ENCODE measurements at regions not wholly inside any gene's neighbourhood (a gene's known extent, or its start where the extent isn't known, plus 50 kb on each side); places are given as distances from the start of the nearest gene placed in this dataset.

- no peak overlapping the region for H3K9ac ChIP-seq (ENCODE audit: insufficient read depth in 1 of 2, low read depth in 2 of 2, low read length in 2 of 2)
- ATAC-seq (no peak), DNase-seq (ENCODE audit: extremely low read depth in 1 of 4, low spot score in 3 of 4) (no peak), FAIRE-seq (no peak)
- POLR2A ChIA-PET: no interaction called here
- H3K9me1 ChIP-seq (ENCODE audit: control insufficient read depth, insufficient read depth, low read length): no peaks in the 10 kb centered on the region
- WGBS (ENCODE audit: insufficient coverage, low coverage, missing lambda C conversion rate): 2% methylated on average over 11 of the region's 11 CpGs
- TF ChIP-seq NUFIP1 (IDR thresholded peaks at IDR 0.05; ENCODE audit: partially characterized antibody): no peak
- TF ChIP-seq BRF2 (IDR thresholded peaks at IDR 0.05; ENCODE audit: borderline replicate concordance, insufficient read depth, insufficient read length): no peak
- no peak for TF ChIP-seq SFPQ (IDR thresholded peaks at IDR 0.05; ENCODE audit: low read depth, low read length)
- no peak for TF ChIP-seq POLR3A (IDR thresholded peaks at IDR 0.05; ENCODE audit: borderline replicate concordance, extremely low read depth, insufficient read depth, insufficient read length)
- TF ChIP-seq ZZZ3 (IDR thresholded peaks at IDR 0.05): no peak
- TF ChIP-seq ETS1 (conservative IDR thresholded peaks at IDR 0.05; ENCODE audit: control insufficient read depth, low read depth, low read length): no peak
- no peak for TF ChIP-seq ARID2 (IDR thresholded peaks at IDR 0.05)
- TF ChIP-seq TBP (optimal IDR thresholded peaks at IDR 0.05; ENCODE audit: low read depth, low read length): no peak
- no peak for TF ChIP-seq MXD1 (CRISPR knock-in tag; IDR thresholded peaks at IDR 0.05; ENCODE audit: borderline replicate concordance, poor library complexity, severe bottlenecking)
- TF ChIP-seq ZC3H4 (CRISPR knock-in tag; IDR thresholded peaks at IDR 0.05; ENCODE audit: borderline replicate concordance): no peak
- no peak for TF ChIP-seq HNRNPUL1 (IDR thresholded peaks at IDR 0.05; ENCODE audit: low read length)
- no peak for TF ChIP-seq MTA2 (IDR thresholded peaks at IDR 0.05; ENCODE audit: low read depth)
- TF ChIP-seq ILK (tag; IDR thresholded peaks at IDR 0.05; ENCODE audit: borderline replicate concordance, low read depth): no peak
- TF ChIP-seq GTF2F1 (IDR thresholded peaks at IDR 0.05; ENCODE audit: low read depth, low read length): no peak
- no peak for TF ChIP-seq DLX4 (CRISPR knock-in tag; IDR thresholded peaks at IDR 0.05)
- no peak for TF ChIP-seq HDAC2 (IDR thresholded peaks at IDR 0.05)
- no peak for TF ChIP-seq ZNF282 (CRISPR knock-in tag; IDR thresholded peaks at IDR 0.05)
- BruUV-seq (replicated peaks): no TSS peak
- no peak overlapping the region for H3K4me3 ChIP-seq
- no peaks in the 10 kb centered on the region for H4K20me1 ChIP-seq (replicated peaks; ENCODE audit: control insufficient read depth, insufficient read depth, low read length)
- H3K27me3 ChIP-seq (ENCODE audit: control insufficient read depth in 2 of 2, insufficient read depth in 2 of 2, low read length in 2 of 2): peaks cover 31 to 52% of the 10 kb centered on the region in 2 experiments; a peak in 4 of 5 replicates
- H3K79me2 ChIP-seq (ENCODE audit: control insufficient read depth, insufficient read depth, low read length): no peaks in the 10 kb centered on the region
- H2AFZ ChIP-seq (ENCODE audit: low read depth, low read length): no peak overlapping the region
- intact Hi-C loops (cut with micrococcal nuclease) (no loop called here), in situ Hi-C loops (cut with MboI) (no loop called here)
- H3K4me1 ChIP-seq (replicated peaks in 1 of 2; ENCODE audit: control insufficient read depth in 2 of 2, insufficient read depth in 2 of 2, low read length in 2 of 2): no peaks in the 10 kb centered on the region; a peak in 1 of 5 replicates
- H3K9me3 ChIP-seq (replicated peaks; ENCODE audit: control insufficient read depth, insufficient read depth, low read depth, low read length): no peaks in the 10 kb centered on the region
- CTCF ChIA-PET (ENCODE audit: low intra/inter-chr PET ratio): no interaction called here
- H3K4me2 ChIP-seq (ENCODE audit: insufficient read depth, low read length): no peak overlapping the region
- H3K36me3 ChIP-seq (ENCODE audit: control insufficient read depth, insufficient read depth, low read length): no peaks in the 10 kb centered on the region
- no peak overlapping the region for H3K27ac ChIP-seq (ENCODE audit: extremely low read depth, low read depth, low read length)
Measured at GRCh38 chr20:51196991-51197651, 174.2 kb upstream of the KCNG1 start.

Data from K562 (cell line).